Osteocyte (in vitro differentiated cells): ENCODE measurements at regions not wholly inside any gene's neighbourhood (a gene's known extent, or its start where the extent isn't known, plus 50 kb on each side); places are given as distances from the start of the nearest gene placed in this dataset.

ENCODE experiments used
- DNase-seq: peaks from one replicate; pipeline ENCODE4 v3.0.0; 2021; ENCODE audit warnings: mixed read lengths; ENCODE audit not compliant: unreplicated experiment; ENCODE audit errors: extremely low spot score
- H3K27ac Mint-ChIP-seq: one replicate; pipeline ENCODE4 v1.8.0; 2021; ENCODE audit warnings: mild to moderate bottlenecking, mixed read lengths; ENCODE audit not compliant: unreplicated experiment
- H3K27me3 Mint-ChIP-seq: one replicate; pipeline ENCODE4 v1.8.0; 2021; ENCODE audit warnings: mixed read lengths; ENCODE audit not compliant: unreplicated experiment
- H3K36me3 Mint-ChIP-seq: one replicate; pipeline ENCODE4 v1.8.0; 2021; ENCODE audit warnings: mixed read lengths; ENCODE audit not compliant: unreplicated experiment
- H3K4me1 Mint-ChIP-seq: one replicate; pipeline ENCODE4 v1.8.0; 2021; ENCODE audit warnings: mixed read lengths; ENCODE audit not compliant: unreplicated experiment
- H3K4me3 Mint-ChIP-seq: one replicate; pipeline ENCODE4 v1.8.0; 2021; ENCODE audit warnings: mild to moderate bottlenecking, moderate library complexity, mixed read lengths; ENCODE audit not compliant: unreplicated experiment
- H3K9me3 Mint-ChIP-seq: one replicate; pipeline ENCODE4 v1.8.0; 2021; ENCODE audit warnings: mixed read lengths; ENCODE audit not compliant: unreplicated experiment
- CTCF ChIP-seq: fragments of 200-600 bp; sonication (generic); IDR thresholded peaks from 2 replicates; pipeline ENCODE4 v1.5.0; 2021; ENCODE audit warnings: antibody characterized with exemption, mild to moderate bottlenecking, moderate library complexity

GRCh38 chr11:106384429-106384828 lies 307.0 kb downstream of the AASDHPPT start:
- Mint-ChIP-seq H3K4me1 (peaks cover 29% of the 10 kb centered on the region), H3K36me3 (peaks cover 3% of the 10 kb centered on the region), H3K4me3 (no peak overlapping the region), H3K27me3 (no peaks in the 10 kb centered on the region), H3K9me3 (peaks cover 6% of the 10 kb centered on the region), H3K27ac (no peak overlapping the region)
- no peak for DNase-seq
- TF ChIP-seq CTCF = no peak

GRCh38 chr11:106386519-106386918 lies 309.1 kb downstream of the AASDHPPT start:
- no peak for DNase-seq
- H3K9me3 Mint-ChIP-seq = peaks cover 6% of the 10 kb centered on the region
- H3K4me1 Mint-ChIP-seq = peaks cover 45% of the 10 kb centered on the region
- no peaks in the 10 kb centered on the region for H3K27me3 Mint-ChIP-seq
- no peak overlapping the region for H3K4me3 Mint-ChIP-seq
- H3K27ac Mint-ChIP-seq = no peak overlapping the region
- peaks cover 3% of the 10 kb centered on the region for H3K36me3 Mint-ChIP-seq
- no peak for TF ChIP-seq CTCF

DNA sequence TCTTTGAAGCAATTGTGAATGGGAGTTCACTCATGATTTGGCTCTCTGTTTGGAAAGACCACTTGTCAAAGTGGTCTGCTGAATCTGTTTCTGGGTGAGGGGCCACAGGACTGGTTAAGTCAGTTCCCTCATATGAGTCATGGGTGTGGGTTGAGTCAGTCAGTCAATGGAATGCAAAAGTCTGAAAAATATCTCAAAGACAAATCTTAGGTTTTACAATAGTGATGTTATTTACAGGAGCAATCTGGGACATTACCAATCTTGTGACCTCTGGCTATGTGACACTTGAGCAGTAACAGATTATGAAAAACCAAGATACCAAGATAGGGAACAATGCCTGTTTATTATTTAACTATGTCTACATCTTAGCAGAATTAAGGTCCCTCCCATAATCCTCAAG lies 311.6 kb downstream of the AASDHPPT start:
- no peak for TF ChIP-seq CTCF
- Mint-ChIP-seq H3K4me1 (peaks cover 50% of the 10 kb centered on the region), H3K4me3 (no peak overlapping the region), H3K27ac (peak overlapping the region; percentile 25), H3K9me3 (peaks cover 6% of the 10 kb centered on the region), H3K36me3 (peaks cover 4% of the 10 kb centered on the region), H3K27me3 (no peaks in the 10 kb centered on the region)
- DNase-seq = no peak

- TF ChIP-seq CTCF = no peak
- no peak for DNase-seq
- Mint-ChIP-seq H3K27me3 (no peaks in the 10 kb centered on the region), H3K9me3 (peaks cover 6% of the 10 kb centered on the region), H3K4me3 (no peak overlapping the region), H3K4me1 (peaks cover 40% of the 10 kb centered on the region), H3K27ac (no peak overlapping the region), H3K36me3 (peaks cover 4% of the 10 kb centered on the region)
Observed at GRCh38 chr11:106390078-106390477, 312.6 kb downstream of the AASDHPPT start.

DNA sequence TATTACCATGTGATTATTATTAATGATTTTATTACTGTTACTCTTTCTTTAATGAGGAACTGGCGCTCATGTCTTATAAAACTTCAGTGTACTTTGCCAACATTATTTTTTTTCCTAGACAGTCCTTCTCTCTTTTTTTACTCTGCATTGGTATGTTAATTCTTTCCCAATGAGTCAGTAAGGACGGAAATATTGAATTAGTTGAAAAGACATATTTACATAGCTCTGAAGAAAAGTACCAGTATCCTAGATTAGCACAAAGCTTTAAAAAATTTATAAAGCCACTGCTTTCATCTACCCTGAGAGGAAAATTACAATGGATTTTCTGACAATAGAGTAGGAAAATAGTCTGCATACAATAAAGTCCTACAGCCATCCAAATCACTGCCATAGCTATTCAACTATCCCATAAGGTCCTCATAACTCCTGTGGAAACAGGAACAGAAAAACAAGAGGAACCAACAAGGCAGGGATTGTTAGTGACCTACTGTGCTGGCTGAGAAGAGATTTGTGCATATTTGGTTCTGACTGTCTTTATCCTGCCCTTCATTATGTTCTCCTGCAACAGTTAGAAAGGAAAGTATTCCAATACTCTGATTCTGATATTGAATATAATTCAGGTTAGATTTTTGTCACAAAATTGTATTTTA lies 314.4 kb downstream of the AASDHPPT start:
- H3K4me3 Mint-ChIP-seq = no peak overlapping the region
- peaks cover 41% of the 10 kb centered on the region for H3K4me1 Mint-ChIP-seq
- H3K27me3 Mint-ChIP-seq = no peaks in the 10 kb centered on the region
- H3K9me3 Mint-ChIP-seq = peaks cover 12% of the 10 kb centered on the region
- peak overlapping the region; percentile 71 for H3K27ac Mint-ChIP-seq
- TF ChIP-seq CTCF = no peak
- DNase-seq = no peak
- H3K36me3 Mint-ChIP-seq = peaks cover 8% of the 10 kb centered on the region
